ENCODE measurements at regions not wholly inside any gene's neighbourhood (a gene's known extent, or its start where the extent isn't known, plus 50 kb on each side); places are given as distances from the start of the nearest gene placed in this dataset.

DNA sequence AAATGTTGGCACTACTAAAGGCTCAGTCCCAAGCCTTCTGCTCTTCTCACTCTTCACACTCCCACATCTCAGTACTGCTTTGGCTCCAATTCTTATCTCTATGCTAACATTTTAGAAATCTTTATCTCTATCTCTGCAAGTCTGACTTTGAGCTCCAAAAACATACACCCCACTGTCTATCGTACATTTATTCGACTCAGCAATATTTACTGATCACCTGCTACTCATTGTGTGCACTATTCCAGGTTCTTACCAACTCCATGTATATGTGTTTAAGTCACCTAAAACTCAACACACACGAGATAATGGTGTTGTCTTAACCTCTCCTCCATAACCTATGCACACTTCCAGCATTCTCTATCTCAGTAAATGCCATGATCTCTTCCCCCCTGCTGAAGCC is 268.2 kb upstream of the CRIM1 start:
- no peak for TF ChIP-seq CTCF (IDR thresholded peaks at IDR 0.05; ENCODE audit: low read depth, low read length)
- no peak for TF ChIP-seq POLR2A (IDR thresholded peaks at IDR 0.05; ENCODE audit: extremely low read depth, insufficient read length)
